ENCODE measurements at regions not wholly inside any gene's neighbourhood (a gene's known extent, or its start where the extent isn't known, plus 50 kb on each side); places are given as distances from the start of the nearest gene placed in this dataset.
A peak's percentile ranks its signal among the peaks of the same experiment; 100 is the strongest.
"Not testable (repeated sequence)": the region's sequence is repeated elsewhere in the genome, so short reads cannot be mapped to it uniquely, and the experiment has no call there.

GRCh38 chr11:38842991-38843390 lies 2245.0 kb upstream of the RAG2 start:
- no peak for DNase-seq

- no peak for DNase-seq
These were observed 2241.0 kb upstream of the RAG2 start for GRCh38 chr11:38839071-38839470.

GRCh38 chr11:38835966-38836365 lies 2237.9 kb upstream of the RAG2 start:
- DNase-seq = peak; percentile 99

- DNase-seq = peak; percentile 44
These were observed 2226.5 kb upstream of the RAG2 start for GRCh38 chr11:38824573-38824972.

- DNase-seq = not testable (repeated sequence)
These were observed 2223.8 kb upstream of the RAG2 start for GRCh38 chr11:38821786-38822185.

GRCh38 chr11:38819981-38820380 lies 2221.9 kb upstream of the RAG2 start:
- no peak for DNase-seq

- DNase-seq = no peak
These were observed 2220.7 kb upstream of the RAG2 start for GRCh38 chr11:38818720-38819119.

- DNase-seq = no peak
These were observed 2216.6 kb upstream of the RAG2 start for GRCh38 chr11:38814670-38815069.

GRCh38 chr11:38809521-38809920 lies 2211.5 kb upstream of the RAG2 start:
- DNase-seq = no peak

- no peak for DNase-seq
These were observed 2198.2 kb upstream of the RAG2 start for GRCh38 chr11:38796281-38796680.

GRCh38 chr11:38795027-38795426 lies 2197.0 kb upstream of the RAG2 start:
- DNase-seq = no peak

- peak; percentile 89 for DNase-seq
These were observed 2193.4 kb upstream of the RAG2 start for GRCh38 chr11:38791346-38791961.

GRCh38 chr11:38788561-38788960 lies 2190.5 kb upstream of the RAG2 start:
- no peak for DNase-seq

GRCh38 chr11:38784164-38784563 lies 2186.1 kb upstream of the RAG2 start:
- no peak for DNase-seq

GRCh38 chr11:38766796-38767195 lies 2168.8 kb upstream of the RAG2 start:
- no peak for DNase-seq

- no peak for DNase-seq
These were observed 2161.4 kb upstream of the RAG2 start for GRCh38 chr11:38759394-38759793.

- DNase-seq = no peak
These were observed 2158.5 kb upstream of the RAG2 start for GRCh38 chr11:38756537-38756936.

GRCh38 chr11:38751421-38751820 lies 2153.4 kb upstream of the RAG2 start:
- no peak for DNase-seq

GRCh38 chr11:38746516-38746915 lies 2148.5 kb upstream of the RAG2 start:
- DNase-seq = not testable (repeated sequence)

- DNase-seq = no peak
These were observed 2125.3 kb upstream of the RAG2 start for GRCh38 chr11:38723361-38723760.

GRCh38 chr11:38721586-38722315 lies 2123.7 kb upstream of the RAG2 start:
- DNase-seq = no peak

- peak; percentile 20 for DNase-seq
These were observed 2120.6 kb upstream of the RAG2 start for GRCh38 chr11:38718659-38719058.

- DNase-seq = peak; percentile 31
These were observed 2120.0 kb upstream of the RAG2 start for GRCh38 chr11:38718049-38718448.

- no peak for DNase-seq
These were observed 2113.1 kb upstream of the RAG2 start for GRCh38 chr11:38711110-38711509.

GRCh38 chr11:38710262-38710661 lies 2112.2 kb upstream of the RAG2 start:
- DNase-seq = no peak
